Activated T-cell treated with anti-CD3 and anti-CD28 coated beads, Interleukin-2, amount 50 U/mL, for 48 hours (primary cell): ENCODE measurements at regions not wholly inside any gene's neighbourhood (a gene's known extent, or its start where the extent isn't known, plus 50 kb on each side); places are given as distances from the start of the nearest gene placed in this dataset.
"Not testable (repeated sequence)": the region's sequence is repeated elsewhere in the genome, so short reads cannot be mapped to it uniquely, and the experiment has no call there.

Experiments used
- DNase-seq, 2 experiments: peaks; one replicate each; pipeline ENCODE4 v3.0.0-alpha.2; 2020

DNA sequence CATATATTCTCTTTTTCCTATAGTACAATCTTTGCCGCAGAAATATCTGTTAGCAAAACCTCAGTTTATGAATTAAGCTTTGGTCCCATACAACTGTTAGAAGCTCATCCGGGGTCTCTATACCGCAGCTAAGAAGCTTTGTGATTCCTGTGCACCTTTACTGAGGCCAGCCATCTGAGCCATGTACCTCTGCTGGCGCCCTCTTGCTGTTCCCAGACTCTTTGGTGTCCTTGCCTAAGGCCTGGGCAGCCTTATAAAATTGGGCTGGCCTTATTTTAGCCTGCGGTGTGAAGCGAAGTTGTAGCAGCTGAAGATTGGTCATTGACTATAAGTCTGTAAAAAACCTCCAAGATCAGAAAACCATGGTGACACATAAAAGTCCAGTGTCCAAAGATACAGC is 1135.1 kb upstream of the CHAC2 start:
- DNase-seq, result no peak

DNA sequence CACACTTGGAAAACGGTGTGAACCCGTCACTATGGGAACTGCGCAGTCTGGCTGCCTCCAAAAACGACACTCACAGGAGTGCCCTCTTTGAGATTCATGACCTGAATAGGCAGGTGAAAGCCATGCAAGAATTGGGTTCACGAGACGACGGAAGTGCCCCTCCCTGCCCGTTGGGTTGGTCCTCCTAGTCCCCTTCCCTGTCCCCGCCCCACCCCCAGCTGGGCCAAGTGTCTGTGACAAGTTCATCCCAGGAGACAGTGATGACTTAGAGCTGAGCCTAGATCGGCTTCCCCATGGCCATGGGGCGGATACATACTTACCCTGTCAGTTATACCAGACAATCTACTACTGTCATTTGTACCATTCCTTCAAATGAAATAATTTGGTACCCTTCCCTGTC is 1137.7 kb upstream of the CHAC2 start:
- DNase-seq, result no peak

DNA sequence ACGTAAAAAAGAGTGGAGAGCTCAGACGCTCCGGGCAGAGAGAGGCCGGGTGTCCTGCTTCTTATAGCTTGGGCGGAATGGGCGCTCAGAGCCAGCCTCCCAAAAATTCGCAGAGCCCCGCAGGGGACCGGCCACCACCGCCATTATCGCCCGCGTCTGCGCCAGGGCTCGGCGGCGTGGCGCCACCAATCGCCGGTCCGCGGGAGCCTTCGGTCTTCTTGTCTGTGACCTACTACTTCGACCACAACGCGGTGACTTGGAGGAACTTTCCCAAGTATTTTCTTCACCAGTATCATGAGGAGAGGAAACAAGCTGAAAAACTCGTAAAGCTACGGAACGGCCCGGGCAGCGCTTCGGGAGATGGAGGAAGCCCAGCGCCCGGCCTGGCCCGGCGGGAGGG is 1138.1 kb upstream of the CHAC2 start:
- no peak for DNase-seq

DNA sequence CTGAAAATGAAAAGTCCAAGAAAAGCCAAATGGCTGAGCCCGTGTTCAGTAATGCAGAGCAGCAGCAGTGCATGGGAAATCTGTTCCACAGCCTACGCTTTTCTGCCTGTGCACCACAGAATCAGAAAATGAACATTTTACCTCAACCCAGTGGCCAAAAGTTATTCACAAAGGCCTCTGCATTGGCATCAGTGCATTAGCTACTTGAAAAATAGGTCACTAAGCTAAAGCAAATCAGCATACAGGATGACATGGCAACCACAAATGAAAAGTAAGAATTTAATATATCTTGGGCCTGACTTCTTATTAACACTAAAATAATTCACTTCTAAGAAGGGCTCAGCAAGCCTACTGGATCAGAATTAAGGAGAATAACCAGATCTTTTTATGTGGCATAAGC is 1145.3 kb upstream of the CHAC2 start:
- no peak for DNase-seq

DNA sequence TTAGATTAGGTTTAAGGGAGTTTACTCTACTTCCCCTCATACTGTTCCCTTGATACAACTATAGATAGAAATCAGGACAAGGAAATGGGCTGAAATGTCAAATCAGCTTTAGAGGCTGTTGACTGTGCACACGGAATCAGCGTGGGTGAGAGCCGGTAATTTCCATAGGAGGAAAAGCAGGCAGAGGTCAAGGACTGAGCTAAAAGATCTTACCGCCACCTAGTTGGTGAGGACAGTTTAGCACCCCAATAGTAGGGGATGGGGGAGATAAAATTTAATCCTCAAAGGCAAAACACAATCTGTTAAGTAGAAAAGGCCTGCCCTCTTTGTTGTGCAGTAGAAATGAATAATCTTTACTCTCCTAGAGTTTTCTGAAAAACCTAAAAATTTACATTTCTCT is 1154.5 kb upstream of the CHAC2 start:
- no peak for DNase-seq

DNA sequence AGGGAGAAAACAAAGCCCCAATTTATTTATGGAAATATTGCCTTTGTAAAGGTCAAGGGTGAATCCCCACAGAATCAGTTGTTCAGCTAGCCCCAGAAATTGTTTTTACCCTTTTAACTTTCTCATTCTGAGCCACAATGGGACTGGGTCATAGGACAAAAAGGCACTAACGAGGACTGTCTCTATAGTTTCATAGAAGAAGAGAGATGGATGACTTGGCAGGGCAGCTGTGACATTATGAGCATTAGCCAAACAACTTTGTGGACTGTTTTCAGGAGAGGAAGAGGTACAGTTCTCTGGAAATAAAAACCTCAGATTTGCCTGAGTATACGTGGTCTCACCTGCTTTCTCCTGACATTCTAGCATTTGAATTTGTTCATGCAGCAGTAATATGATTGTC is 1155.8 kb upstream of the CHAC2 start:
- no peak for DNase-seq

DNA sequence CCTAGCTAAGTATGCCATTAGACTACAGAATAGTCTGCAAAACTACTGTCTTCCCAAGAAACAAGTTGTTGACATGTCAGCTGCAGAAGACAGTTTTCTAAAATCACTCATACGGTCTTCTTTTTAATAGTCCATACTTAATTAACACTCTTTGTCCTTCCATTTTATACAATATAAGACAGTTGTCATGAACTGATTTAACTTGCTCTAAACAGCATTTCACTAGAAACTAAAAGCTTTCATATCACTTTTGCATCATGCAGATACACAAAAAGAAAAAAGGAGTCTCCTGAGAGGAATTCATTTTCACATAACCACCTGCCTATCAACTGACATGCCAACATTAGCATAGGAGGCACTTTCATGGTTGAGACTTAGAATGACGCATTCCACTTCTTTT is 1159.6 kb upstream of the CHAC2 start:
- DNase-seq, result no peak

DNA sequence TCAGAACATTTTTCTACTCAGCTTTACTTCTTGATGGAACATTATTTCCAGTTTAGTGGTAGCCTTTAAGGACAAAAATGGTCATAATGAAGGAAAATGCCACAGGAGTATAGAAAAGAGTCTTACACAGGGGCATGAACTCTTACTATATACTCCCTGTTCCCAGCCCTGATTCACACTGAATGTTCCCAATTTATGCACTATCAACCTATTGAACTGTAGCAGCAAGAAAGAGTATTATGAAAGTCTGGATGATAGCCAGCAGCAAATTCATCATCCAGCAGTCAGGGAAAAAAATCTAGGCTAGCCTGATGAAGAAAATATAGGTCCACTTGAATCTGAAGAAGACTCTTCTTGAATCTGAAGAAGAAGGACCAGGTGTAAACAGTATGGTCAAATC is 1170.3 kb upstream of the CHAC2 start:
- DNase-seq, result no peak

DNA sequence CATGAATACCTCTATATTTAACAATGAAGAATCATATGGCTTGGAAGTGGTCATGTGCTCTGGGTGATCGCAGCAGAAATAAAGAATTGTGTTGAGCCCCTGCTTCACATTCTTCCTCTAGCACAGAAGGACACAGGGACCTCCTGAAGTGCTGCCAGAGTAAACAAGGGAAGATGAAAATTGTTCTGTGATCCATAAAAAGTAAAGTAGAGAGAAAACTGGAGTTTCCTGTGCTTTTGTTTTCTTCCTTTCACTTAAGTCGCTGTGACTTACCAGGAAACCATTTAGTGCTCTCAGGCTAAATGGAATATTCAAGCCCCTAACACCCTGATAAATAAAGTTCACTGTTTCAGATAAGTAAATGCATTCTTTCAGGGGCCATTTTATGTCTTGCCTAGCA is 1173.6 kb upstream of the CHAC2 start:
- DNase-seq, result no peak

DNA sequence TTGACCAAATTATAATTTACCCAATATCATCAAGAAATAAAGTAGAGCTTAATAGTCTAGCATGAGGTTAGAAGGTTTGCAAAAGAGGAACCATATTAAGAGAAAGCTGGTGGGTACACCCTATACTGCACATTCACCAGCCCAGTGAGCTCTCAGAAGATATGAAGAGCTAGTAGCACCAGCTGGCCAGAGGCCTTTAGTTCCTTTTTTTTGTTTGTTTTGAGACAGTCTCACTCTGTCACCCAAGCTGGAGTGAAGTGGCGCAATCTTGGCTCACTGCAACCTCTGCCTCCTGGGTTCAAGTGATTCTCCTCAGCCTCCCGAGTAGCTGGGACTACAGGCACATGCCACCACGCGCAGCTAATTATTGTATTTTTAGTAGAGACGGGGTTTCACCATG is 1183.5 kb upstream of the CHAC2 start:
- DNase-seq, result not testable (repeated sequence)

DNA sequence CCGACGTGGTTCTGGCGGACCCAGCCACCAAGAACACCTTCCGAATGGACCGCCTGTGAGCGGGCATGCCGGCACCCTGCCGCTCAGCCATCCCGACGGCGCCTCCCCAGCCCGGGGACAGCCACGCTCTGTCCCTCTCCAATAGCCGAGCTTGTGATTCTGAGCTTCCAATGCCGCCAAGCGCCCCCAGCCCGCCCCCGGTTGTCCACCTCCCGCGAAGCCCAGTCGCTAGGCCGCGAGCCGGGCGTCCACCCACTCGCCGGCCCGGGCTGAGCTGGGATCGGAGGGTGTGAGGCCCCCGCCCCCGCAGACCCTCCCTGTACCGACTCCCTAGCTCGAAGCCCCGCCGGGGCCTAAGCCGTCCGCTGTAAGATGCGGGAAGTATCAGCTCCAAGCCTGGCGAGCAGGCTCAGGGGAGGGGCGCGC is 1195.1 kb upstream of the CHAC2 start:
- no peak for DNase-seq

DNA sequence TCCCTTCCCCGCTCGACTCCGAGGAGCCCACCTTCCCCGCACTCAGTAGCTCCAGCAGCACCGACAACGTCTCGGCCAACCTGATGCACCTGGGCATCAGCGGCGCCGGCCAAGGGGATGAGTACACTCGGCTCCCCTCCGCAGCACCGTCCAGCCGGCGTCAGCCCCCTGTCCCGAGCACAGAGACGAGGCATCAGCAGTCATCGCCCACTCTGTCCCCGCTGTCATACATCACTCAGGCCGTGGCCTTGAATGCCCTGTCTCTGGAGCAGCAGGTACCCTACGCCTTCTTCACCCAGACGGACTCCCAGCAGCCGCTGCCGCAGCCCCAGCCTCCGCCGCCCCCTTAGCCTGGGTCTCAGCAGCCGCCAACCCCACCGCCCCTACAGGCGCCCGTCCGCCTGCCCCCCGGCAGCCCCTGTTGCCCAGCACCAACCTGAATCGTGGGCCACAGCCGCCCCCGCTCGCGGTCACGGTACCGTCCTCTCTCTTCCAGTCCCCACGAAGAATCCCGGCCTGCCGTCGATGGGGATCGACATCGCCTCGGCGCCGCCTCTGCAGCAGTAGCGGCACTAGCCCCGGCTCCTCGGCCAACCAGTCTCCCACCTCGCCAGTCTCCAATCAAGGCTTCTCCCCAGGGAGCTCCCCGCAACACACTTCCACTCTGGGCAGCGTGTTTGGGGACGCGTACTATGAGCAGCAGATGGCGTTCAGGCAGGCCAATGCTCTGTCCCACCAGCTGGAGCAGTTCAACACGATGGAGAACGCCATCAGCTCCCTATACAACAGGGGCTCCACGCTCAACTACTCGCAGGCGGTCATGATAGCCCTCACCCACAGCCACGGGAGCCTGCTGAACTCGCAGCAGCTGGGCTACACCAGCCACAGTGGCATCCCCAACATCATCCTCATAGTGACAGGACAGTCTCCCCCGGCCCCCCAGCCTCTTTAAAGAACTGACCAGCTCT is 1195.9 kb upstream of the CHAC2 start:
- no peak for DNase-seq

DNA sequence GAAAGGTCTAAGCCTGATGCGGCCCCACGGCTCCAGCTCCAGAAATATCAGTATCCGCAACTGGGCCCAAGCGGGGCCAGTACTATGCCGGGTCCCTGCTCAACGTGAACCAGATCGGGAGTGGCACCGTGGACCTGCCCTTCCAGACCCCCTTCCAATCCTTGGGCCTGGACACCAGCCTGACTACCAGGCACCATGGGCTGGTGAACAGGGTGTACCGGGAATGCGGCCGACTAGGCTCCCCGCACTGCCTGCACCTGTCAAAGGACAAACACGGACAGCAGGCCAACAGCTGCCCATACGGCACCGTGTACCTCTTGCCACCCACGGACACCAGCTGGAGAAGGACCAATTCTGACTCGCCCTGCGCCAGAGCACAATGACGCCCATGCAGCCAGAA is 1196.9 kb upstream of the CHAC2 start:
- DNase-seq, result no peak

DNA sequence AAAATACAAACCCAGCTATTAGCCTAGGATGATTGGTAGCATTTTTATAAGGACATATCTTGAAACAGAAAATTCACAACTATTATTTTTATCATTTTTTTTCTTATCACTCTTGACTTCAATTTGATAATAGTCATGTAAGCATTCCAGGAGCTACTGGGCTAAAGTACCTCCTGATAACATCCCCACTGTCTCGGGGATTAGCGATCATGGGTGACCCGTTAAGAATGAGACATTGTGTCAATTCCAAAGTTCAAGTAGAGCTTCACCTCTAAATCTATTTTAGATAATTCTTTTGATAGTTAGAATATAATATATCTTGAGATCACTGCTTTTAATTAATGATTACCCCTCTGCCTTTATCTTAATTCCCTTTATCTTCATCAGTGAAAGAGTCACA is 1204.5 kb upstream of the CHAC2 start:
- no peak for DNase-seq

DNA sequence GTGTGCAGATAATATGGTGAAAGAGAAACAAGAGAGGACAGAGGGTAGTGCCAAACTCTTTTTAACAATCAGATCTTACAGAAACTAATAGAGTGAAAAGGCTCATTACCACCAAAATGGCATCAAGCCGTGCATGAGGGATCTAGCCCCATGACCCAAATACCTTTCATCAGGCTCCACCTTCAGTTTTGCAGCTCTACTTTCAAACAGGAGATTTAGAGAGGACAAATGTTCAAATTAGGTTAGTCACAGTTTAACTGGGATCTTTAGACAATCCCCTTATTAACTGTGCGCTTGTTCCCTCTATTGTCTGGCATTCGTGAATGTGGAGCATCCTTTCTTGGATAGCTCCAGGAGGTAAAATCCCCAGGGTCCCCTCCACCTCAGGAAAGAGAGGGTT is 1209.3 kb upstream of the CHAC2 start:
- no peak for DNase-seq

DNA sequence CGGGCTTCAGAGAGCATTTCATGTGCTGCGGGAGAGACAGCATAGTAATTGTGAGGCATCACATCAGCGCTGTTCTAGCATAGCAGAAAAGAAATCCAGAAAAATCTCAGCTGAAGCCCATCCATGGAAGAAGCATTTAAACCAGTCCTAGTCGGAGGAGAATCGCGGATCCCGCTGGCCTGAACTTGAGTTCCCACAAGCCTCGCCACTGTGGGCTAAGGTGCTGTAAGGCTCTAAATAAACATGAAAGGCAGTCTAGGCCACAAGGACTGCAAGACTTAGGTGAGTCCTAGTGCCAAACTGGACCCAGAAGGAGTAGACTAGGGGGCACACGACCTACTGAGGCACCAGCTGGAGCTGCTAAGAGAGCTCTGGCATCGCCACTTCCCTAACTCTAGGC is 1225.3 kb upstream of the CHAC2 start:
- DNase-seq, result no peak

DNA sequence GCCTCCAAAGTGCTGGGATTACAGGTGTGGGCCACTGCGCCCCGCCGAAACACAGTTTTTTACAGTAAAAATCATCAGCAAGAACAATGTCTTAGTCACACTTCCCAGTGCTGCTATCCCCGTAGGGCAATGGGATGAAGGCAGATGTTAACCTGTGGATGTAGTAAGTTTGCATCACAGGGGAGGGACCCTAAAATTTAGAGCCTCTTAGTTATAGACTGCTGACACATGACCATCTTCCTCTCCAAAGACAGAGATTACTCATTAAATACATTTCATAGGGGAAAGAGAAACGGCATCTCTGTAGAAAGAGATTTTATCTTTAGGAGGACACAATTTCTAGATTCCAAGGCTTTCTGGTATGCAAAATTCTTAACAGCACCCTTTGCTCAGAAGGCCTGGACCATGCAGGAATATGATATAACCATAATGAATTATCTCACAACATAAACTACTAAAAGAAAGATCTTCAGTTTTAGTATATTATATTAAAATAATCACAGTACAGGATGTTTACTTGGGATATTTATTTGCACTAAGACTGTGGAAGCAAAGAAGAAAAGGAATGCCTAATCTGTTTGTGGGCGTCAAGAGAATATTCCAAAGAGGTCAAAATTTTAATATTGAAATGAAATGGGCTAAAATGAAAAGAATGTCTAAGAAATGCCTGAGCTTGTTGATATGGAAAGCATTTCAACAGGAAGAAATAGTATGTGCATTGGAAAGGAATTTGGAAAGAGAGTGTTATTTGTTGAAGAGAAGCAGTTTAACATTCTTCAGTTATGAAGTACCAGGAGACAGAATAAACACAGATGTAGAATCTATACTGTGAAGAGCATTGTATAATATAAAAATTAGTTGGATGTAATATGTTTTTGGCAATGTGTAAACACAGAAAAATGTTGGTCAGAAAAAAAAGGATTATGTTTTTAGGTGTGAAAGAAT is 1228.3 kb upstream of the CHAC2 start:
- DNase-seq, result no peak

DNA sequence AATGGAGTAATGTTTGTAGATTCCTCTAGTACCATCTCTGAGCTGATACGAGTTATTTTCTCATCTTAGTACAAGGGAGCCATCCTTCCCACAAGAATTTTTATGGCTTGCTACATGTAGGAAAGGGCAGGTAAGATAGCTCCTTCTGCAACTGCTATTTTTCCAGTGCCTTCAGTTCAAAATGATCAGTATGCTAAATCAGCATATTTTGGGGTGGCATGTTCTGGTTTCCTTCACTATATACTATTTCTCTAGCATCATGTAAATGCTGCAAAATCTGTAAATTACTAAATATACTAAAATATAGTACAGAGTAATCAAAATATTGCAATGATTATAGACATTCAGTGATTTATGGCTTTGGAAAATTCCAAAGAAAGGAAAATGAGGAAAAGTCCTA is 1230.0 kb upstream of the CHAC2 start:
- DNase-seq, result no peak

DNA sequence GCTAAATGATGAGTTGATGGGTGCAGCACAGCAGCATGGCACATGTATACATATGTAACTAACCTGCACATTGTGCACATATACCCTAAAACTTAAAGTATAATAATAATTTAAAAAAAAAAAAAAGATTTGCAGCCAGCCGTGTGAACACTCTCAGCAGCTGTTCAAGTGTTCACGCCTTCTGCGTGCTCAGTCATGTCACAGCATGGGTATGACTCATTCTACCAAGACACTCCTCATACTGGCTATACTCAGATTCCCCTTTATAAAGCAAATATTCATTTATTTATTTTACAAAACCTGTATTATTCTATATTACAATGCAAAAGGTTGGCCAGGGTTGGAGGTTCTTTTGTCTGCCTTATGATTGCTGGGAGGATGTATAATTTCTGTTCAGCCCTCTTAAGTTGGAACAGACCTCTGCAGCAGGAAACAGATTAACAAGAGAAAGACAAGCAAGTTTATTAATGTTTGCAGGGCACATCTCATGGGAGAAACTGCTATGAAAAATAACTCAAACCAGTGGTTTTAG is 1230.6 kb upstream of the CHAC2 start:
- DNase-seq, result no peak

DNA sequence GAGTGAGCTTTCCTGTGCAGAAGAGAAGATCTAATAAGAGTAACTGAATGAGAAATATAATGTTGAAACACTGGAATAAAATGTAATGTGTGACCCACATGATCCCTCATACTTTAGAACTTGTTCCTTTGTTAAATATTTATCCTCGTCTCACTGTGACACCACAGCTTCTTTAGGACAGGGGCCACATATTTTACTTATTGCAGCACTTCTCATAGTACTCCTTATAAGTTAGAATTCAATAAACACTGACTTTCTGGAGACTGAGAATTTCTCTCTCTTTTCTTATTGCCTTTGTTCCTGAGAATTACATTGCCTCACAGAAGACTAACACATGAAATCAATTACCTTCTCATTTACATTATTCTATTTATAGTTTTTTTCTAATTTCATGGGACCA is 1234.6 kb upstream of the CHAC2 start:
- DNase-seq, result no peak

DNA sequence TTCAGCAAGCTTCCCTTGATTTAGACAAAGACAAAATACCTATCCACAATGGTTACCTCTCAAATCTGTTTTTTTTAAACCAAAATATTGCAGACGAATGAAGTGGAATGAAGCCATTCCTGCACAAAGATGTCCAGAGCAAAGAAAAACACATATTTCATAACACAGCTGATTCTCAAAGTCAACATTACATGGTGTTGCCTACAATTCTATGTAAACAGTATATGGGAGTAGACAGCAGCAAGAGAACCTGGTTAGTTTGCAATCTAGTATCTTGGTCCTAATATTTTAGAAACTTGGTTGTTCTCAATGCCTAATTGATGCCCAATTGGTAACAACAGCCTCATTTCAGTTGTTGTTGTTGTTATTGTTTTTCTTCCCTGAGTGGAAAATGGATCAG is 1240.9 kb upstream of the CHAC2 start:
- DNase-seq, result no peak

DNA sequence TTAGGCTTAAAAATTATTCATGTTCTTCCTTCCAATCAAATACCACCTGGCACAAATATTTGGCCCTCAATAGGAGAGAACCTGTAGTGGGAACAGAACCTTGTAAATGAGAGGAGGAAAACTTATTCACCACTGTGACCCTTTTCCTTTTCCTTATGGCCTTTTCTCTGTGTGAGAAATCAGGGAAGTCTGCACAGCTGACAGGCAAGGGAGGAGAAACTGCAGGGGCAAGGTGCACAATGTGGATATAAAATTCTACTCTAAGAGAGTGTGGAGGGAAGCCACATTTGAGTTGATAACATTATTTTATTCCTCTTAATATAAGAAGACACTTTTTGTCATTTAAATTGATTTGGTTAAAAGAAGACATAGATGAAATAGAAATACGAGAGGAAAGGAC is 1247.0 kb upstream of the CHAC2 start:
- DNase-seq, result no peak

DNA sequence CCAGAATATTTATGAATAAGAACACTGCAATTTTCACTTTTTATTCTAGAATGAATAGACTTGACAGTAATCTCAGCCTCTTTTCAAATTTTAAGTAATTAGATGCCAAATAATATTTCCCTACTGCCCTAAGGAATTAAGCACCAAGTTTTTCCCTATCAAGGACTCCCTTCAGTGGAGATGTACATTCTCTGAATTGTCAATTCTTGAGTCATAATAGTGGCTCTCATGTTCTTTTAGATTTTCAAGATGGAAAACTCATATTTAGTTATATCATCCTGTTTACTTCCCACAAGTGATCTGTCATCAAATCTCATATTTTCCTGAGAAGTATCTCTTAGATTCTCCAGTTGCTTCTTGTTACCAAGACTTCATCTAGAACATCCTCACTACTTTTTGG is 1248.9 kb upstream of the CHAC2 start:
- no peak for DNase-seq

DNA sequence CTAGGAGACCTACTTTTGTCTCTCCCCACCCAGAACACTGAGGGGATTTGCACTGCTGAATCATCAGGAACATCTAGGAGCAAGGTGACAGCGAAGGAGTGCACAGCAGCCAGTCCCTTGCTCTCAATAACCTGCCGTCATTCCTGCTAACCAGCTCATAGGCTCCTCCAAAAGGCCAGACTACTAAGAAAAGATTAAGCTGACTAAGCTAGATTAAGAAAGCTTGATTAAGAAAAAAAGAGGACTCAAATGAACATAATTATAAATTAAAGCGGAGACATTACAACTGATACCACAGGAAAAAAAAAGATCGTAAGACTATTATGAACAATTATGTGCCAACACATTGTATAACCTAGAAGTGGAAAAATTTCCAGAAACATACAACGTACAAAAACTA is 1254.8 kb upstream of the CHAC2 start:
- no peak for DNase-seq
